Stimulated activated CD4-positive, alpha-beta T cell treated with anti-CD3 and anti-CD28 coated beads, TNF-alpha, amount 100 ng/mL, for 1 hour (primary cell): ENCODE measurements at regions not wholly inside any gene's neighbourhood (a gene's known extent, or its start where the extent isn't known, plus 50 kb on each side); places are given as distances from the start of the nearest gene placed in this dataset.
"Not testable (repeated sequence)": the region's sequence is repeated elsewhere in the genome, so short reads cannot be mapped to it uniquely, and the experiment has no call there.

ENCODE experiments used
- DNase-seq, 3 donors: peaks; one replicate each; pipeline ENCODE4 v3.0.0-alpha.2; 2020; ENCODE audit warnings: low read depth in 3 of 3, low spot score in 1 of 3

- no peak for DNase-seq
These were observed 159.6 kb upstream of the PRKCQ start for GRCh38 chr10:6739530-6740174.

- DNase-seq, result no peak
These were observed 158.2 kb upstream of the PRKCQ start for GRCh38 chr10:6738112-6738768.

DNA sequence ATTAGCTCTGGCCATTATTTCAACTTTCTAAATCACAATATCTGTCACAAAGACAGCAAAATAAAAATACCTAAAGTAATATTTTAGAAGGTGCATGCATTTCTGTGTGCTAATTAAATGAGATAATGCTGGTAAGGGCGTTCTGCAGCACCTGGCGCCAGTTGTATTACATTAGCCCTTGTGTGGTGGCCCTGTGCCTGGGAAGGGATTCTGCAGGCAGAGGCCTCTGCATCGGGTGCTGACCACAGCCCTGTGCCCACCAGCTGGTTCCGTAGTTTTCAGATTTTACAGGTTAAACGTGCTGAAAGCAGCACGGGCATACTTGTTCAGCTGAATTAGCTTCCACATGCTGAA lies 157.7 kb upstream of the PRKCQ start:
- DNase-seq, result no peak

GRCh38 chr10:6737080-6737641 lies 157.1 kb upstream of the PRKCQ start:
- no peak for DNase-seq

DNA sequence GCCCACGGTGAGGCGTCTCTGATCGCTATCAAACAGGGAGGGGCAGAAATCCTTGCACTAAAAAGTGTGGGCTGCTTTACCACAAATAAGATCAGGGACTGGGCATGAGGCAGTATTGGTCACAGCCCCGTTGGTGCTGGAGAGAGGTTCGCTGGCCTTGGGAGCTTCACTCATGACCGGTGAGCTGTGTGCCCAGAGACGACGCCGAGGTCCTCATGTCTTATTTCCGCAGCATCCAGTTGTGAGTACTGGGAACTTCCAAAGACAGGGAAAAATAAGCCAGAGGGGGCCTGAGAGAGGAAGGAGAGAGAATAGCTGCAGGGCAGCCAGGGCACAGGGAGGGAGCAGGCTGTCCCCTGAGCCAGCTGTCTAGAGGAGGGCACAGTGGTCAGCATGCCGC lies 154.2 kb upstream of the PRKCQ start:
- no peak for DNase-seq

GRCh38 chr10:6729861-6730344 lies 149.8 kb upstream of the PRKCQ start:
- DNase-seq, result no peak

DNA sequence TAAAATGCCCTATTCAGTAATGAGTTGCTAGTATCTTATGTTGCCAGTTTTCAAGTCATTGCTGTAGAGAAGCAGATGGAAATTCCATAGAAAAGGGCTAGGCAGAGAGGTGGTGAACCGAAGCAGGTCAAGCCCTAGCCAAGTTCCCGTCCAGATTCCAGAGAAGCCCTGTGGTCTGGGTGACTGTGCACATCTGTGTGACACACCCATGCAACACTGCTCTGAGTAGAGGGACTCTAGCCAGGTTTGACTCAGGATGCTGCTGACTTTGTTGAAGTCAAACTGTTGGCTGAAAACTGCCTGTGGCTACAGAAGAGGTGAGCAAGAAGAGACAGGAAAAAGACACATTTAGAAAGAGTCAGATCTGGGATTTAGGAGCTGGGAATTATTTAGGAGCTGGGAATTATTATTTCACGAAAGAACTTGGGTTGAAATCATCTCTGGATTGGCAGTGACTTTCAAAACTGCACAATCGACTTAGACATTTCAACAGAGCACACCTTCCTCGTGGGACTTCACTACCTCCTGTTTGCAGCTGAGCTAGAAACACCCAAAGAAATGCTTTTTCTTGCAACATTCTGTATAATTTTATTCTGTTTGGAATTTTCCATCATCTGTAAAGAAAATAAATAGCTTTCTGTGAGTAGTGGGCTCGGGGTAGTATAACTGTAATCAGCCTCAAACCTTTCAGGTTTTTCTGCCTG lies 149.1 kb upstream of the PRKCQ start:
- DNase-seq, result no peak

DNA sequence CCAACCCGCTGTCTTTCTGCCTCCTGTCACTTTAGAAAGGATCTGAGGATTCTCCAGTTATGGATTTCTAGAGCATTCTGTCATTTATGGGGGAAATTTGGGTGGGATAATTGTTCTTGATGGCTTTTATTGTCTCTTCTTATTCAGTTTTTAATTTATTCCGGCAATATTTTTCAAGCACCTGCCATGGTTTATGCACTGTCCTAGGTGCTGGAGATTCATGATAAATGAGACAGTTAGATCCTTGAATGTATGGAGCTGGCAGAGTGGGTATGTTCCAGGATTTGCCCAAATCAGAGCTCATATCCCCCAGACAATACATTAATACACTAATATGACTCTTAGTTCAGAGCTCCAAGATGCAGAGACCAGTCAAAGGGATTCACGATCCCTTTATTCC lies 146.8 kb upstream of the PRKCQ start:
- no peak for DNase-seq

GRCh38 chr10:6722616-6723004 lies 142.5 kb upstream of the PRKCQ start:
- no peak for DNase-seq

DNA sequence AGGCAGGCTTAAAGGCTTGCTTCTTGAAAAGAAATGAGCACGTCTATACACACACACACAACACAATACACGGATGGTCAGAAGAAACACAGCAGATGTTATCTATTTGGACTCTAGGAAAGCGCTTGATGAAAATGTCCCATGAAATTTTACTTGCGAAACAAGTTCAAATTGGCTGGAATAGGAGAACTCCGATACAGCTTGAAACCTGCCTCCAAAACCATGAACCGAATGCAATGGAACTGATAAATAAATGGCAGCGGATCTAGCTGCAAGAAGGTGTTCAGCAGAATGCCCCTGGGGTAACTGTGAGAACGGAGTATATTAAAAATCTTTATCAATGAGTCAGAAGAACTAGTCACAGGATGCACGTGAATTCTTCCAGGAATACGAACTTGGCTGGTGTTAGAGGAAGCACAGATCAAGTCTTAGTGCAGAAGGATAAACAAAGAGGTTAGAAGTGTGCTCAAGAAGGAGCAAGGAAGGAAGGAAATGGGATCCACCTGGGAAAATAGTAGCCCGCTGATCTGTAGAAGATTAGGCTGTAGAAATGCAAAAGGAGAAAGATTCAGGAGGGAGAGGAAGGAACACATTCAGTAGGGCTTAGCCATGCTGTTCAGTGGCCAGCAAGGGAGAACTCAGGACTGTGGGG lies 142.0 kb upstream of the PRKCQ start:
- DNase-seq, result no peak

GRCh38 chr10:6721480-6721879 lies 141.4 kb upstream of the PRKCQ start:
- no peak for DNase-seq

- DNase-seq, result no peak
These were observed 139.5 kb upstream of the PRKCQ start for GRCh38 chr10:6719561-6719960.

DNA sequence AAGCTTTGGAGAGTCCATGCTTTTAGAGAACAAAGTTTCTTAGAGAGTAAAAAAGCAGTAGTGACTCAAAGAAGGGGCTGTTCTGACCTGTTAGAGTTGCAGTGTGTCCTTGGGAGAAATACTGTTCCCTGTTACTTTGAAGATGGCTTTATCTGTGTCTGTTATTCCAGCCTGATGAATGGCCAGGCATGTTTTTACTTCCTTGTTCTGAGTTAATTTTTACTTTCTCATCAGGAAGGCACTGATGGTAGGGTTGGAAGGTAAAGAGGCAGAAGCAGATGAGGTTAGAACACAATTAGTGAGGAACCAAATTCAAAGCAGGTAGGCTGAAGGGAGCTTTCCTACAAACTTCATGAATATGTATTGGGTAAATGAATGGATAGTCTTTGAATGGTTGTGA lies 138.5 kb upstream of the PRKCQ start:
- DNase-seq, result no peak

DNA sequence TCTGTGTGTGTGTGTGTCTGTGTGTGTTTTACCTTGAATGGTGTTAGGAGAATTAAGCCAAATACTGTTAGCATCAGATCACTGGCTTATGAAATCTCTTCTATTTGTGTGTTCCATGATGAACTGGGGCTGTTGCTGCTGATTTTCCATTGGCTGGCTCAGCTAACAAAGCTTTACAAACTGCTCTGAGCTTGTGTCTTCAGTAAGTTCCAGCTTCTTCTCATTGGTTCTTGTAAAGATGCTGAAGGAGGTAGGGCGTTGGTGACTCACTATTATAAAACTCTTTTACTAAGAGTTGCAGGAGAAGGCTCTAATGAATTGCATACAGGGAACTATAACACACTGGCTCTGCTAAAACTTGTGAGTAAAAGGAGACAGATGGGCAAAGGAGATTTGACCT lies 136.4 kb upstream of the PRKCQ start:
- DNase-seq, result no peak

DNA sequence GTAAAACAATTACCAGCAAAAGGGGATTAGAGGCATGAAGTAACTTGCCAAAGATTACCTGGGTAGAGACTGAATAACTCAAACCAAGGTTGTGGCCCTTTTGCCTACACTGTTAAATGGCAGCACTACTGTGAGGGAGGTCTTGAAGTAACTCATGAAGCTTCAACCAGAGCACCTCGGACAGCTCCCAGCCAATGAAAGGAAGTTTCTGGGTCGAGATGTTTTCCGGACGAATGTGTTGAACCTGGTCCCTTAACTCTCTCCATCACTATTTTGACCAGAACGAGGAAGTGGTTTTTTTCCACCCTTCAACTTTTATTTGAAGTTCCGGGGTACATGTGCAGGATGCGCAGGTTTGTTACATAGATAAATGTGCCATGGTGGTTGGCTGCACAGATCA lies 133.6 kb upstream of the PRKCQ start:
- DNase-seq, result no peak

DNA sequence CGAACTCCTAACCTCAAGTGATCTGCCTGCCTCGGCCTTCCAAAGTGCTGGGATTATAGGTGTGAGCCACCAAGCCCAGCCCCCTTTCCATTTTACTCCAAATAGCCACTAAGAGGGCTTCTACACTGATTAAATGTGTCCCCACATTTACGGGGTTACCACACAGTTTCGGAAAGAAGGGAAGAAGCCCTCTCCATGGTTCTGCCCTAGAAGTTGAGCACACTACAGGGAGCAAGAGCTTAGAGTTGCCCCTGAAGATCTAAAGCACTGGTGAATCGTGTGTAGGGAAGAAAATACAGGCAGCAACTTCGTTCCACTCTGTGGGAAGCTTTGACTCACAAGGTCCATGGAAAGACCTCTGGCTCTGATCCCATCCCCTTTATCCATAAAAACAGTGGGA lies 133.0 kb upstream of the PRKCQ start:
- no peak for DNase-seq

DNA sequence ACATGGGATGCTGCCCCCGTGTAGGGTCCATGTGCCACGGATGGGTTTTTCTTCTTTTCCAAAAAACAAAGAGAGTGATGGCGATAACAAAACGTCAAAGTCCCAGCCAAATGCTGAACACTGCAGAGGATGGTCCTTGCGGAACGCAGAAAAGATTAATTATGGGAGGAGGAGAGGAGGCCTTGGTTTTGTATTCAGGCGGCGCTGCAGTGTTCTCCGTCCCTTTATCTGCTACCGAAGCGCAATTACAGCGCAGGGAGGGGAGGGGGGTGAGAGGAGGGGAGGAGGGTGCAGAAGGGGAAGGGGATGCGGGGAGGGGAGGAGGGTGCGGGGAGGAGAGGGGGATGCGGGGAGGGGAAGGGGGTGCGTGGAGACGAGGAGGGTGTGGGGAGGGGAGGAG lies 131.8 kb upstream of the PRKCQ start:
- DNase-seq, result no peak

GRCh38 chr10:6711408-6711841 lies 131.3 kb upstream of the PRKCQ start:
- no peak for DNase-seq

DNA sequence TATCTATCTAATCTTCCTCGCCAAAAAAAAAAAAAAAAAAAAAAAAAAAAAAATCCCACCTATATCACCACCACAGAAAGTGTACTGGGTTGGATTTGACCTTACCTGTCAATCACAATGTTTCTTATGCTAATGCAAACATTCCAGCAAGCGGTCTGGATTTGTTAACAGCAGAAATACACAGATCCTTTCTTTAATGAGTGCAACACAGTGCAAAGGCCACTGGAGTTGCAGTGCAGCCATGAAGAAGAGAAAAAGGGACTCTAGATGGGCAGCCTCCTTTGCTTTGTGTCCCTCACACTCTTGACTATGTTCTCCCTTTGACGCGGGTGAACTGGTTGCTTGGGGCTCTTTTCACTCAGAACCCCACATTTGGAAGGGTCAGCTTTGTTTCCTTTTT lies 127.3 kb upstream of the PRKCQ start:
- DNase-seq, result no peak

DNA sequence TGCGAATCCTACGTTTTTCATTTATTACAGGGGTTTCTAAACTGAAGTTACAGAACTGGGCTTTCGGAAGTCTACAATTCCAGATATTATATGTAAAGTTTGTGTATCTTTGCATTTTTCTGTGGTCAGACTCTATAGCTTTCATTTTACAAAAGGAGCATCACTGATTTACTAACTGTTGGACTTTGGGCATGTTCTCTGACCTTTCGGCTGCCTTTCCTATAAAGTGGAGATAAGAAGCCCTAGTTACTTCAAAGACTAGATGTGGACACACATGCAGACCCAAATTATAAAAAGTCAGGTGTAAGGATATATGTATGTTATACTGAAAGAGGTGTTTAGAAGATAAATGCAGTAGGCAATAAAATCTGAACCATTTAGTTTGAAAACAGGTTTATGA lies 126.6 kb upstream of the PRKCQ start:
- DNase-seq, result no peak

DNA sequence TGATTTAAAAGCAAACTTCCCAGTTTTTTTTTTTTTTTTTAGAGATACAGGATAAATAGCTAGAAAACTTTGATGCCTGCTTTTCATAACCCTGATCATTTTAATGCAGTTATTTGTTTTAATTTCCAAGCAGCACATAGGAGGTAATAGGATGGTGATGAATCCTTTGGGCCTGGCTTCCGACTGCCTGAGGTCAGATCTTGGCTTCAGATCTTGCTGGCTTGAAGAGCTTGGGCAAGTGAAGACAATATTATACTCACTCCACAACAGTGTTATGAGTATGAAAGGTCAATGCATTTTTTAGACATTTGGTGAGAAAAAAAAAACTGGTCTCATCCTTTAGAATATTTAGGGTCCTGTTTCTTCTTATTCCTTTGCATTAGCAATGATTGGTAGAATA lies 124.8 kb upstream of the PRKCQ start:
- DNase-seq, result no peak

GRCh38 chr10:6702833-6703232 lies 122.8 kb upstream of the PRKCQ start:
- not testable (repeated sequence) for DNase-seq
